Gastrocnemius medialis (tissue), 4 donors: ENCODE measurements at regions not wholly inside any gene's neighbourhood (a gene's known extent, or its start where the extent isn't known, plus 50 kb on each side); places are given as distances from the start of the nearest gene placed in this dataset.

Experiments
- ATAC-seq, 2 donors: fragments of 150-250 bp; one replicate each; pipeline ENCODE4 v1.9.1; 2016
- DNase-seq, 2 donors: peaks; one replicate each; pipeline ENCODE4 v3.0.0-alpha.2; 2019
- H3K27ac ChIP-seq, 4 donors: fragments of 200-600 bp; sonication (generic); 1 replicate in 1 of 4; 2 replicates in 3 of 4; pipeline ENCODE4 v1.5.1; 2016 to 2018; ENCODE audit warnings: mild to moderate bottlenecking in 2 of 4, moderate library complexity in 1 of 4
- H3K27me3 ChIP-seq, 3 donors: fragments of 200-600 bp; sonication (generic) in 2 of 3; 1 replicate in 1 of 3; 2 replicates in 2 of 3; pipeline versions ENCODE4 v1.5.1 to v1.6.0; 2016 to 2019; ENCODE audit warnings: mild to moderate bottlenecking in 1 of 3, moderate library complexity in 1 of 3
- H3K36me3 ChIP-seq, 2 donors: fragments of 200-600 bp; sonication (generic) in 1 of 2; one replicate each; pipeline ENCODE4 v1.5.1; 2017 to 2018
- H3K4me1 ChIP-seq, 2 donors: fragments of 200-600 bp; sonication (generic) in 1 of 2; one replicate each; pipeline ENCODE4 v1.5.1; 2016 to 2017; ENCODE audit warnings: mild to moderate bottlenecking in 2 of 2
- H3K4me3 ChIP-seq, 4 donors: fragments of 200-600 bp; sonication (generic) in 3 of 4; 1 replicate in 1 of 4; 2 replicates in 3 of 4; pipeline ENCODE4 v1.5.1; 2016 to 2019; ENCODE audit warnings: mild to moderate bottlenecking in 2 of 4
- H3K9me3 ChIP-seq, 3 donors: fragments of 200-600 bp; sonication (generic) in 2 of 3; 1 replicate in 1 of 3; 2 replicates in 2 of 3; pipeline ENCODE4 v1.5.1; 2016 to 2019
- POLR2A ChIP-seq, 2 donors: fragments of 450-650 bp; IDR thresholded peaks; one replicate each; pipeline ENCODE4 v1.6.1; 2017; ENCODE audit warnings: antibody characterized with exemption in 2 of 2, mild to moderate bottlenecking in 2 of 2, moderate library complexity in 2 of 2
- in situ Hi-C, 4 donors: fragments of 200-750 bp; cut with MboI; loops; one replicate each; pipeline versions ENCODE4 v1.15.0 to v1.8.0; 2017; ENCODE audit warnings: low sequenced_read_pairs in 4 of 4
- intact Hi-C: fragments of 100-400 bp; cut with DNase I; formaldehyde crosslinking; loops from one replicate; pipeline ENCODE4 v1.15.1; 2023; ENCODE audit warnings: low total_unique reads
- TF ChIP-seq, protein P1 (sequence below), 5 experiments: fragments of 450-650 bp in 3 of 5; fragments of 200-600 bp in 2 of 5; sonication (generic) in 2 of 5; IDR thresholded peaks in 4 of 5; conservative IDR thresholded peaks in 1 of 5; 1 replicate in 4 of 5; 2 replicates in 1 of 5; pipeline ENCODE4 v1.5.1; 2016 to 2019; ENCODE audit warnings: antibody characterized with exemption in 5 of 5, mild to moderate bottlenecking in 3 of 5, moderate library complexity in 3 of 5

DNA sequence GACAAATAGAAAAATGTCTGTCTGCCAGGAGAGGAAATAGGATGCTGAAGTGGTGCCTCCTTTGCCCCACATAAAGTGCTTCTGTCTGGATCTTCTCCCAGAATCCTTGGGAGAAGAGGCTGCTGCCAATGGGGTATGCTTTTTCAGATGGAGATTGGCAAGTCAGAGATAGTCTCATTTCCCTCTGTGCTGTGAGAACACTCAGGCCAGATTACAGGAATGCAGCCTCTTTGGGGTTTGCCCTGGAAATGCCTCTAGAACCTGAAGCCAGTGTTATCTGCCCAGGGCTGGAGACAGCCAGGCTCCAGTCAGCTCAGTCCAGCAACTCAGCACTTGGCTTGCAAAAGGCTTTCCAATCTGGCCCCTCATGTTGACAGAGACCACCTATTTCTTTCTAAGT, 119.1 kb upstream of the PHYHIPL start:
- intact Hi-C loops, result no loop called here
- peak in 1 of 2 donors; percentile 14 for ATAC-seq
- no peaks in the 10 kb centered on the region for H3K9me3 ChIP-seq

DNA sequence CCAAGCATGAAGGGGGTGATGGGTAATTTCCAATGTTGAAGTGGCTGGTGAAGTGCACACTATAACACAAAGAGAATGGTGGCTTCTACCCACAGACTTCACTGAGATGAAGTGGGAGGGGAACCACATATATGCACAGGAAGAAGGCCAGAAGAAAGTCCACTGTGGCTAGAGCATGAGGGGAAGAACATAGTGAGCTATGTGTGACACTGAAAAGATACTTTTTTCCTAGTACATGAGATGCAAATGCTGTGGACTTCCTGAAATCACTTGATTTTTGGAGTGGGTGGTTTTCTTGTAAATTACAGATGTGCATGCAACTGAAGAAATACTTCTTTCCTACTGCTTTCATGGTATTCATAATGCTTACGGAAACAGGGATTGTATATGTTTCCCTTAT, 115.6 kb upstream of the PHYHIPL start:
- DNase-seq (no peak), ATAC-seq (no peak)
- TF ChIP-seq POLR2A (IDR thresholded peaks at IDR 0.05), result no peak
- TF ChIP-seq, protein P1, sequence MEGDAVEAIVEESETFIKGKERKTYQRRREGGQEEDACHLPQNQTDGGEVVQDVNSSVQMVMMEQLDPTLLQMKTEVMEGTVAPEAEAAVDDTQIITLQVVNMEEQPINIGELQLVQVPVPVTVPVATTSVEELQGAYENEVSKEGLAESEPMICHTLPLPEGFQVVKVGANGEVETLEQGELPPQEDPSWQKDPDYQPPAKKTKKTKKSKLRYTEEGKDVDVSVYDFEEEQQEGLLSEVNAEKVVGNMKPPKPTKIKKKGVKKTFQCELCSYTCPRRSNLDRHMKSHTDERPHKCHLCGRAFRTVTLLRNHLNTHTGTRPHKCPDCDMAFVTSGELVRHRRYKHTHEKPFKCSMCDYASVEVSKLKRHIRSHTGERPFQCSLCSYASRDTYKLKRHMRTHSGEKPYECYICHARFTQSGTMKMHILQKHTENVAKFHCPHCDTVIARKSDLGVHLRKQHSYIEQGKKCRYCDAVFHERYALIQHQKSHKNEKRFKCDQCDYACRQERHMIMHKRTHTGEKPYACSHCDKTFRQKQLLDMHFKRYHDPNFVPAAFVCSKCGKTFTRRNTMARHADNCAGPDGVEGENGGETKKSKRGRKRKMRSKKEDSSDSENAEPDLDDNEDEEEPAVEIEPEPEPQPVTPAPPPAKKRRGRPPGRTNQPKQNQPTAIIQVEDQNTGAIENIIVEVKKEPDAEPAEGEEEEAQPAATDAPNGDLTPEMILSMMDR (IDR thresholded peaks at IDR 0.05 in 4 of 5, conservative IDR thresholded peaks at IDR 0.05 in 1 of 5), result no peak
- H3K4me3 ChIP-seq, result no peak overlapping the region
- H3K27ac ChIP-seq, result no peak overlapping the region
- H3K4me1 ChIP-seq, result peaks cover 0 to 6% of the 10 kb centered on the region in 2 donors
- H3K9me3 ChIP-seq, result no peaks in the 10 kb centered on the region
- no peaks in the 10 kb centered on the region for H3K27me3 ChIP-seq
- intact Hi-C loops (no loop called here), in situ Hi-C loops (no loop called here)
- no peaks in the 10 kb centered on the region for H3K36me3 ChIP-seq

More for the DNA sequence above, 119.1 kb upstream of the PHYHIPL start:
- H3K4me3 ChIP-seq, result no peak overlapping the region
- H3K4me1 ChIP-seq, result peaks cover 0 to 6% of the 10 kb centered on the region in 2 donors
- H3K27me3 ChIP-seq, result no peaks in the 10 kb centered on the region
- H3K27ac ChIP-seq, result no peak overlapping the region
- no peaks in the 10 kb centered on the region for H3K36me3 ChIP-seq
- DNase-seq, result no peak
- TF ChIP-seq POLR2A (IDR thresholded peaks at IDR 0.05), result no peak
- TF ChIP-seq, protein P1 (IDR thresholded peaks at IDR 0.05 in 4 of 5, conservative IDR thresholded peaks at IDR 0.05 in 1 of 5), result no peak
- in situ Hi-C loops, result no loop called here

DNA sequence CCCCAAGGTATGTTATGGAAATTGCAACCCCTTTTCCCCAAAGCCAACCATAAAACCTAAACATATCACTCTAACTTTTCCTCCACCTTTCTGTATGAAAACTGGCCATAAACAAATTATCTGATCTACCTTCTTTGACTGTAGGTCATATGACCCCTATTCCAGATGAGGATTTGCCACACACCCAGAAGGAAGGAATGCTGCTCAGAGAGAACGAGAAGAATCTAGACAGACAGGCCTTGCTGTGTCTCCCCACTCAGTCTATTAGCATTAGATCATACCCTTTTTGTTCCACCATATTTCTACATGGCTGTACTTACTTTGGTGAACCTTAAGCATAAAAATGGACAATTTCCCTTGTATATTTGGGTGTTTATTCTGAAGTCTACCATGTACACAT, 113.0 kb upstream of the PHYHIPL start:
- TF ChIP-seq POLR2A (IDR thresholded peaks at IDR 0.05), result no peak
- TF ChIP-seq, protein P1 (IDR thresholded peaks at IDR 0.05 in 4 of 5, conservative IDR thresholded peaks at IDR 0.05 in 1 of 5), result no peak
- H3K4me3 ChIP-seq, result no peak overlapping the region
- in situ Hi-C loops, result no loop called here
- ATAC-seq (no peak), DNase-seq (no peak)
- H3K4me1 ChIP-seq, result peaks cover 0 to 3% of the 10 kb centered on the region in 2 donors
- H3K36me3 ChIP-seq, result no peaks in the 10 kb centered on the region
- no peak overlapping the region for H3K27ac ChIP-seq
- intact Hi-C loops, result no loop called here
- no peaks in the 10 kb centered on the region for H3K9me3 ChIP-seq
- H3K27me3 ChIP-seq, result no peaks in the 10 kb centered on the region

DNA sequence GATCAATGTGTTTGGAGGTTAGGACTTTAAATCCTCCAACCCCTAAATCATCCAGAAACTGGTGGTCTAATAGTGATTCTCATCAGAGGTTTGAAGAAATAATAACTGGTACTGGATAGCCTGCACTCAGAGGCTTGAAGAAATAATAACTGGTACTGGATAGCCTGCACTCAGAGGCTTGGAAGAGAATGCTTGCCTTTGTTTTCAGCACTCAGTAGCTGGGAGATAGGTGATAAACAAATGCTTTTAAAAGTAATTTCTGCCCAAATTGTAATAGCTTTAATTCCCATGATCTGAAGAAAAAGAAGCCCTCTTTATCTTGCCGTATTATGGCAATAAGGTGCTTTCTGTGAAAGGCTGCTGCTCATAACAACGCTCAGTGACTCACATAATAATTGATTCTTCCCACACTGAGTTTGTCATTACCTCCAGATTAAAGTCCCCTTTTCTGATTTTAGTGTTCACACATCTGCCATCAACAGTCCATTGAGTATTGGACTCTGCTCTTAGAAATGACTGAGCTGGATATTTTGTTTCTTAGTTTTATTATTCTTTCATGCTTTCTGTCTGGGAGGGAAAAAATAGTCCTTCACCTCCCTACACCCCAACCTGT, 112.3 kb upstream of the PHYHIPL start:
- no peaks in the 10 kb centered on the region for H3K36me3 ChIP-seq
- no peak for ATAC-seq
- DNase-seq, result no peak
- intact Hi-C loops, result no loop called here
- no peak for TF ChIP-seq POLR2A (IDR thresholded peaks at IDR 0.05)
- TF ChIP-seq, protein P1 (IDR thresholded peaks at IDR 0.05 in 4 of 5, conservative IDR thresholded peaks at IDR 0.05 in 1 of 5), result no peak
- in situ Hi-C loops, result no loop called here
- H3K4me3 ChIP-seq, result no peak overlapping the region
- H3K4me1 ChIP-seq, result peaks cover 0 to 4% of the 10 kb centered on the region in 2 donors
- no peak overlapping the region for H3K27ac ChIP-seq
- H3K27me3 ChIP-seq, result no peaks in the 10 kb centered on the region
- no peaks in the 10 kb centered on the region for H3K9me3 ChIP-seq
